GM18511 (cell line): ENCODE measurements at regions not wholly inside any gene's neighbourhood (a gene's known extent, or its start where the extent isn't known, plus 50 kb on each side); places are given as distances from the start of the nearest gene placed in this dataset.

ENCODE experiments used
- ATAC-seq: cut with Tn5 transposase; IDR thresholded peaks from one replicate; pipeline ENCODE4 v1.9.1; 2021; ENCODE audit warnings: mild to moderate bottlenecking, moderate library complexity; ENCODE audit not compliant: unreplicated experiment

GRCh38 chr20:57950764-57951485 lies 241.1 kb upstream of the PMEPA1 start:
- ATAC-seq, result no peak

- no peak for ATAC-seq
Observed at GRCh38 chr20:57948180-57948955, 238.6 kb upstream of the PMEPA1 start.

GRCh38 chr20:57947421-57948179 lies 237.8 kb upstream of the PMEPA1 start:
- ATAC-seq, result no peak

- no peak for ATAC-seq
Observed at GRCh38 chr20:57946559-57947315, 236.9 kb upstream of the PMEPA1 start.

GRCh38 chr20:57944988-57945387 lies 235.2 kb upstream of the PMEPA1 start:
- no peak for ATAC-seq

- no peak for ATAC-seq
Observed at GRCh38 chr20:57943950-57944349, 234.1 kb upstream of the PMEPA1 start.

GRCh38 chr20:57943291-57943690 lies 233.5 kb upstream of the PMEPA1 start:
- ATAC-seq, result no peak

- no peak for ATAC-seq
Observed at GRCh38 chr20:57941604-57942381, 232.0 kb upstream of the PMEPA1 start.

- no peak for ATAC-seq
Observed at GRCh38 chr20:57940868-57941522, 231.2 kb upstream of the PMEPA1 start.

GRCh38 chr20:57940376-57940775 lies 230.6 kb upstream of the PMEPA1 start:
- no peak for ATAC-seq

- ATAC-seq, result no peak
Observed at GRCh38 chr20:57939499-57939898, 229.7 kb upstream of the PMEPA1 start.

- ATAC-seq, result no peak
Observed at GRCh38 chr20:57938158-57939108, 228.6 kb upstream of the PMEPA1 start.

GRCh38 chr20:57936636-57937385 lies 227.0 kb upstream of the PMEPA1 start:
- ATAC-seq, result no peak

GRCh38 chr20:57934913-57935312 lies 225.1 kb upstream of the PMEPA1 start:
- no peak for ATAC-seq

- ATAC-seq, result no peak
Observed at GRCh38 chr20:57934007-57934805, 224.4 kb upstream of the PMEPA1 start.

- ATAC-seq, result no peak
Observed at GRCh38 chr20:57932227-57932864, 222.5 kb upstream of the PMEPA1 start.
